K562 (cell line): ENCODE measurements at regions not wholly inside any gene's neighbourhood (a gene's known extent, or its start where the extent isn't known, plus 50 kb on each side); places are given as distances from the start of the nearest gene placed in this dataset.
A peak's percentile ranks its signal among the peaks of the same experiment; 100 is the strongest.

ENCODE experiments used
- ATAC-seq: fragments of 200-7000 bp; cut with Tn5 transposase; 3 replicates; pipeline ENCODE4 v1.9.1; 2020; ENCODE audit warnings: moderate library complexity
- BruUV-seq: library from RNA; stranded (reverse); fragments of 400-500 nt; replicated peaks from 2 replicates; lab custom pipeline; 2021; lab: Mats Ljungman, UMichigan
- CTCF ChIA-PET: fragments of 300-600 bp; formaldehyde crosslinking; extraction: SDS; loops from one replicate; lab custom pipeline; 2021; ENCODE audit warnings: low intra/inter-chr PET ratio; lab: Yijun Ruan, JAX
- POLR2A ChIA-PET: fragments of 300-600, 350-650 bp; sonication (Branson Sonifier 250); formaldehyde crosslinking; extraction: SDS; loops from one replicate; lab custom pipeline; 2021; ENCODE audit warnings: antibody characterized with exemption, inconsistent platforms; lab: Yijun Ruan, JAX
- DNase-seq, 4 experiments: peaks; one replicate each; pipeline versions ENCODE4 v3.0.0 to v3.0.0-alpha.2; 2011 to 2018; ENCODE audit warnings: low spot score in 3 of 4, mixed read lengths in 3 of 4; ENCODE audit errors: extremely low read depth in 1 of 4
- FAIRE-seq: peaks from 2 replicates; lab custom pipeline; 2011; peaks lifted over from hg19 to GRCh38; lab: Jason Lieb, UNC
- H2AFZ ChIP-seq: 2 replicates; pipeline ENCODE4 v1.6.0; 2011; ENCODE audit warnings: low read depth, low read length, control low read depth, inconsistent platforms
- H3K27ac ChIP-seq: fragments of 200-600 bp; 3 replicates; pipeline ENCODE4 v1.8.0; 2011; ENCODE audit warnings: low read depth, mild to moderate bottlenecking, control low read depth, inconsistent platforms, low read length, moderate library complexity, mixed read lengths; ENCODE audit errors: extremely low read depth
- H3K27me3 ChIP-seq, 2 experiments: fragments of 300-600 bp in 1 of 2; 2 replicates in 1 of 2; 3 replicates in 1 of 2; pipeline versions ENCODE4 v1.6.0 to v1.8.0; 2011; ENCODE audit warnings: inconsistent platforms in 2 of 2, low read length in 2 of 2, mild to moderate bottlenecking in 1 of 2, mixed read lengths in 1 of 2, moderate library complexity in 1 of 2; ENCODE audit not compliant: control insufficient read depth in 2 of 2, insufficient read depth in 2 of 2
- H3K36me3 ChIP-seq: fragments of 300-600 bp; 3 replicates; pipeline ENCODE4 v1.8.0; 2011; ENCODE audit warnings: mild to moderate bottlenecking, low read length, inconsistent platforms; ENCODE audit not compliant: control insufficient read depth, insufficient read depth
- H3K4me1 ChIP-seq, 2 experiments: fragments of 200-600 bp in 1 of 2; replicated peaks in 1 of 2; 2 replicates in 1 of 2; 3 replicates in 1 of 2; pipeline versions ENCODE4 v1.5.1 to v1.8.0; 2011; ENCODE audit warnings: inconsistent platforms in 2 of 2, low read length in 2 of 2, mild to moderate bottlenecking in 1 of 2, mixed read lengths in 1 of 2, moderate library complexity in 1 of 2; ENCODE audit not compliant: control insufficient read depth in 2 of 2, insufficient read depth in 2 of 2
- H3K4me2 ChIP-seq: 2 replicates; pipeline ENCODE4 v1.6.1; 2011; ENCODE audit warnings: low read length, control low read depth, inconsistent platforms, mixed read lengths; ENCODE audit not compliant: insufficient read depth
- H3K4me3 ChIP-seq: fragments of 200-600 bp; sonication (generic), shearing (Covaris generic); 2 replicates; pipeline ENCODE4 v1.5.1; 2016; ENCODE audit warnings: control low read depth, inconsistent platforms
- H3K79me2 ChIP-seq: fragments of 200-600 bp; 3 replicates; pipeline ENCODE4 v1.8.0; 2011; ENCODE audit warnings: low read length, inconsistent platforms; ENCODE audit not compliant: control insufficient read depth, insufficient read depth
- H3K9ac ChIP-seq, 2 experiments: 2 replicates each; pipeline versions ENCODE4 v1.6.0 to v1.6.1; 2011; ENCODE audit warnings: low read depth in 2 of 2, low read length in 2 of 2, control low read depth in 1 of 2, inconsistent platforms in 1 of 2, mild to moderate bottlenecking in 1 of 2, mixed read lengths in 1 of 2; ENCODE audit not compliant: insufficient read depth in 1 of 2
- H3K9me1 ChIP-seq: one replicate; pipeline ENCODE4 v1.6.0; 2011; ENCODE audit warnings: inconsistent platforms, mild to moderate bottlenecking, low read length, moderate library complexity; ENCODE audit not compliant: control insufficient read depth, insufficient read depth
- H3K9me3 ChIP-seq: replicated peaks from 2 replicates; pipeline ENCODE4 v1.5.1; 2011; ENCODE audit warnings: low read depth, low read length, inconsistent platforms; ENCODE audit not compliant: control insufficient read depth, insufficient read depth
- H4K20me1 ChIP-seq: replicated peaks from 2 replicates; pipeline ENCODE4 v1.6.1; 2011; ENCODE audit warnings: low read length, inconsistent platforms, mixed read lengths; ENCODE audit not compliant: control insufficient read depth, insufficient read depth
- KLF10 ChIP-seq: fragments of 250-450 bp; sonication (Bioruptor Pico); IDR thresholded peaks from 2 replicates; pipeline ENCODE4 v1.6.1; 2021; ENCODE audit warnings: matching md5 sums
- WGBS: fragments of 100-300 bp; shearing (Covaris generic); methylation state at CpG from one replicate; pipeline ENCODE4 v1.1.6; 2016; ENCODE audit warnings: low coverage, mixed read lengths; ENCODE audit not compliant: insufficient coverage; ENCODE audit errors: missing lambda C conversion rate; 5-methylcytosine and 5-hydroxymethylcytosine counted together
- in situ Hi-C: fragments of 300-500 bp; cut with MboI; formaldehyde crosslinking; loops from 4 replicates; pipeline ENCODE4 v1.15.0; 2018; ENCODE audit warnings: inconsistent platforms, mixed read lengths
- intact Hi-C: fragments of 100-400 bp; cut with micrococcal nuclease; formaldehyde crosslinking; loops from 2 replicates; pipeline ENCODE4 v1.14.2; 2022
- TF ChIP-seq, protein P1 (sequence below): fragments of 450-650 bp; IDR thresholded peaks from 2 replicates; pipeline ENCODE4 v1.6.1; 2016

DNA sequence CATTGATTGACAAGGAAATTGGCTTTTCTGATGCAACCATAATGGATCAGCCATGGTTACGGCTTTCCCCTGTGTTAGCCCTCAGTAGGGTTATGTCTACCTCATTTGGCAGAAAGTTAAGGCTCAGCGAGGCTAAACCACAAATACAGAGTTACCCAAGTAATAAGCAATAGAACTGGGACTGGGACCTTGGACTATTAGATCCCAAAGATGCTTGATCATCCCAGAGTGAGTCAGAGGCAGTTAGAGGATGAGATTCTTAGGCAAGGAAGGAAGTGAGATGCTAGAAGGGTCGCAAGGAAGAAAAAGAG lies 401.4 kb downstream of the TNS3 start:
- H3K4me2 ChIP-seq: no peak overlapping the region
- no peak for TF ChIP-seq KLF10 (CRISPR knock-in tag)
- TF ChIP-seq, protein P1, sequence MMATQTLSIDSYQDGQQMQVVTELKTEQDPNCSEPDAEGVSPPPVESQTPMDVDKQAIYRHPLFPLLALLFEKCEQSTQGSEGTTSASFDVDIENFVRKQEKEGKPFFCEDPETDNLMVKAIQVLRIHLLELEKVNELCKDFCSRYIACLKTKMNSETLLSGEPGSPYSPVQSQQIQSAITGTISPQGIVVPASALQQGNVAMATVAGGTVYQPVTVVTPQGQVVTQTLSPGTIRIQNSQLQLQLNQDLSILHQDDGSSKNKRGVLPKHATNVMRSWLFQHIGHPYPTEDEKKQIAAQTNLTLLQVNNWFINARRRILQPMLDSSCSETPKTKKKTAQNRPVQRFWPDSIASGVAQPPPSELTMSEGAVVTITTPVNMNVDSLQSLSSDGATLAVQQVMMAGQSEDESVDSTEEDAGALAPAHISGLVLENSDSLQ: peak; percentile 42; the same call in 1 of the 2 replicates
- ATAC-seq (no peak), DNase-seq (no peak), FAIRE-seq (no peak)
- no peaks in the 10 kb centered on the region for H3K9me3 ChIP-seq
- intact Hi-C loops (loop anchor here (1.0 to 2.0 kb wide), 6 partner anchors 53 to 1289 kb away; no protein-coding TSS in a partner anchor), in situ Hi-C loops (loop anchor here (5.0 kb wide), 1 partner anchor 52 kb away; no protein-coding TSS in a partner anchor)
- 0 out of 2 replicates have a peak overlapping the region, but pooled peaks have one; percentile 6 for H2AFZ ChIP-seq
- no peak overlapping the region for H3K4me3 ChIP-seq
- H4K20me1 ChIP-seq: no peaks in the 10 kb centered on the region
- H3K36me3 ChIP-seq: no peaks in the 10 kb centered on the region
- no TSS peak for BruUV-seq
- H3K79me2 ChIP-seq: no peaks in the 10 kb centered on the region
- H3K4me1 ChIP-seq: no peaks in the 10 kb centered on the region; a peak in 1 of 5 replicates
- ChIA-PET POLR2A (interaction anchor here (0.8 kb wide), 1 partner anchor 580 kb away, joined by 3 read pairs; no protein-coding TSS in a partner anchor), CTCF (interaction anchor here (0.8 kb wide), 2 partner anchors 10 to 1262 kb away, joined by 4 to 5 read pairs; no protein-coding TSS in a partner anchor)
- H3K27me3 ChIP-seq: peaks cover 0 to 12% of the 10 kb centered on the region in 2 experiments; a peak in 2 of 5 replicates
- no peak overlapping the region for H3K9ac ChIP-seq
- no peaks in the 10 kb centered on the region for H3K9me1 ChIP-seq
- no peak overlapping the region for H3K27ac ChIP-seq
- 2% methylated on average over 3 of the region's 3 CpGs for WGBS
